Panc1 (cell line): ENCODE measurements at regions not wholly inside any gene's neighbourhood (a gene's known extent, or its start where the extent isn't known, plus 50 kb on each side); places are given as distances from the start of the nearest gene placed in this dataset.

Experiments used
- ATAC-seq: fragments of 200-7000 bp; cut with Tn5 transposase; 2 replicates; pipeline ENCODE4 v1.9.1; 2020; ENCODE audit warnings: mild to moderate bottlenecking, moderate library complexity
- BruUV-seq: library from RNA; stranded (reverse); fragments of 400-500 nt; replicated peaks from 2 replicates; lab custom pipeline; 2021; lab: Mats Ljungman, UMichigan
- CTCF ChIA-PET: fragments of 300-600 bp; sonication (Branson Sonifier 250); formaldehyde crosslinking; loops from one replicate; lab custom pipeline; 2022; ENCODE audit warnings: antibody characterized with exemption; lab: Charles Lee
- POLR2A ChIA-PET: fragments of 300-600 bp; sonication (Branson Sonifier 250); formaldehyde crosslinking; loops from one replicate; lab custom pipeline; 2022; ENCODE audit warnings: antibody characterized with exemption; lab: Charles Lee
- DNase-seq: peaks from one replicate; pipeline ENCODE4 v3.0.0-alpha.2; 2010; ENCODE audit warnings: low read depth, low spot score
- H3K27ac ChIP-seq: 2 replicates; pipeline ENCODE4 v1.5.1; 2011; ENCODE audit warnings: mild to moderate bottlenecking, low read length, inconsistent platforms
- H3K27me3 ChIP-seq: fragments of 200-500 bp; sonication (Bioruptor generic); 2 replicates; pipeline ENCODE4 v1.6.0; 2014; ENCODE audit warnings: low read length, inconsistent platforms; ENCODE audit not compliant: control insufficient read depth, insufficient read depth
- H3K36me3 ChIP-seq: fragments of 200-500 bp; sonication (Bioruptor generic); 2 replicates; pipeline ENCODE4 v1.5.1; 2014; ENCODE audit warnings: inconsistent platforms, mild to moderate bottlenecking, low read length, moderate library complexity; ENCODE audit not compliant: control insufficient read depth, insufficient read depth
- H3K4me1 ChIP-seq: 2 replicates; pipeline ENCODE4 v1.5.1; 2011; ENCODE audit warnings: inconsistent platforms, mild to moderate bottlenecking, low read length, moderate library complexity; ENCODE audit not compliant: control insufficient read depth, insufficient read depth
- H3K4me3 ChIP-seq, 2 experiments: 2 replicates each; pipeline ENCODE4 v1.5.1; 2011 to 2012; ENCODE audit warnings: low read depth in 2 of 2, low read length in 2 of 2, mild to moderate bottlenecking in 2 of 2, inconsistent platforms in 1 of 2, moderate library complexity in 1 of 2
- H3K9me3 ChIP-seq: fragments of 200-500 bp; sonication (Bioruptor generic); 2 replicates; pipeline ENCODE4 v1.5.1; 2014; ENCODE audit warnings: low read depth, mild to moderate bottlenecking, inconsistent platforms, low read length, moderate library complexity; ENCODE audit not compliant: control insufficient read depth, insufficient read depth
- POLR2AphosphoS5 ChIP-seq: IDR thresholded peaks from 2 replicates; pipeline ENCODE4 v1.6.1; 2012; ENCODE audit warnings: mild to moderate bottlenecking, low read depth, low read length, moderate library complexity
- SIN3A ChIP-seq: IDR thresholded peaks from 2 replicates; pipeline ENCODE4 v1.6.1; 2012; ENCODE audit warnings: low read depth, mild to moderate bottlenecking, low read length, moderate library complexity, borderline replicate concordance; ENCODE audit not compliant: insufficient read depth
- TCF7L2 ChIP-seq: IDR thresholded peaks from 2 replicates; pipeline ENCODE4 v1.6.1; 2011; ENCODE audit warnings: mild to moderate bottlenecking, low read depth, low read length, inconsistent platforms
- in situ Hi-C: cut with HindIII; loops from 2 replicates; pipeline ENCODE4 v1.10.0; 2016; ENCODE audit warnings: low sequenced_read_pairs, low pct_unique_long_range_greater_than_20kb
- intact Hi-C: fragments of 100-400 bp; cut with micrococcal nuclease; formaldehyde crosslinking; loops from one replicate; pipeline ENCODE4 v1.10.0; 2022; ENCODE audit not compliant: unreplicated experiment
- TF ChIP-seq, protein P1 (sequence below), 2 experiments: IDR thresholded peaks; 2 replicates each; pipeline ENCODE4 v1.6.1; 2011 to 2012; ENCODE audit warnings: low read depth in 2 of 2, control low read depth in 1 of 2, low read length in 1 of 2, mild to moderate bottlenecking in 1 of 2, moderate library complexity in 1 of 2; ENCODE audit not compliant: insufficient read depth in 1 of 2
- TF ChIP-seq, protein P2 (sequence below): fragments of 450-650 bp; IDR thresholded peaks from 2 replicates; pipeline ENCODE4 v1.5.1; 2017; ENCODE audit warnings: mild to moderate bottlenecking

DNA sequence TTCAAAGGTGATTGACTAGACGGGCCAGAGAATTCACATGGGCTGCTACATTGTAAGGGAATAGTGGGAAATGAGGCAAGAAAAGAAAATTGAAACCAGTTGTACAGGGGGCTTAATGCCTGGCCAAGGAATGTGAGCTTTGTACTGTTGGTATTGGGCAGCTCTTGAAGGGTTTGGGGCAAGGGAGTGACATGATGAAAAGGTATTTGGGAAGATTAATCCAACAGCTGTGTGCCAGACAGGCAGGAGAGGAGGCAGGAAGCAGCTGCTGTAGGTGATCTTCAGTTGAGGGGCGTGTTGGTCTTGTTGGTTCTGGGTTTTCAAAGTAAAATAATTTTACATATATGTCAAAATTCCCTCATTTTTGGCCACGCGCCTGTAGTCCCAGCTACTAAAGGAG lies 384.5 kb upstream of the TENM3 start:
- Histone ChIP-seq H3K27ac (no peak overlapping the region), H3K9me3 (no peaks in the 10 kb centered on the region), H3K4me1 (no peaks in the 10 kb centered on the region), H3K27me3 (no peaks in the 10 kb centered on the region), H3K36me3 (no peaks in the 10 kb centered on the region), H3K4me3 (no peak overlapping the region)
- intact Hi-C loops = no loop called here
- POLR2A ChIA-PET = no interaction called here
- CTCF ChIA-PET = no interaction called here
- DNase-seq = no peak
- no TSS peak for BruUV-seq
- in situ Hi-C loops = no loop called here
- no peak for ATAC-seq
- TF ChIP-seq SIN3A (no peak), TCF7L2 (no peak), POLR2AphosphoS5 (no peak)
- TF ChIP-seq, protein P1, sequence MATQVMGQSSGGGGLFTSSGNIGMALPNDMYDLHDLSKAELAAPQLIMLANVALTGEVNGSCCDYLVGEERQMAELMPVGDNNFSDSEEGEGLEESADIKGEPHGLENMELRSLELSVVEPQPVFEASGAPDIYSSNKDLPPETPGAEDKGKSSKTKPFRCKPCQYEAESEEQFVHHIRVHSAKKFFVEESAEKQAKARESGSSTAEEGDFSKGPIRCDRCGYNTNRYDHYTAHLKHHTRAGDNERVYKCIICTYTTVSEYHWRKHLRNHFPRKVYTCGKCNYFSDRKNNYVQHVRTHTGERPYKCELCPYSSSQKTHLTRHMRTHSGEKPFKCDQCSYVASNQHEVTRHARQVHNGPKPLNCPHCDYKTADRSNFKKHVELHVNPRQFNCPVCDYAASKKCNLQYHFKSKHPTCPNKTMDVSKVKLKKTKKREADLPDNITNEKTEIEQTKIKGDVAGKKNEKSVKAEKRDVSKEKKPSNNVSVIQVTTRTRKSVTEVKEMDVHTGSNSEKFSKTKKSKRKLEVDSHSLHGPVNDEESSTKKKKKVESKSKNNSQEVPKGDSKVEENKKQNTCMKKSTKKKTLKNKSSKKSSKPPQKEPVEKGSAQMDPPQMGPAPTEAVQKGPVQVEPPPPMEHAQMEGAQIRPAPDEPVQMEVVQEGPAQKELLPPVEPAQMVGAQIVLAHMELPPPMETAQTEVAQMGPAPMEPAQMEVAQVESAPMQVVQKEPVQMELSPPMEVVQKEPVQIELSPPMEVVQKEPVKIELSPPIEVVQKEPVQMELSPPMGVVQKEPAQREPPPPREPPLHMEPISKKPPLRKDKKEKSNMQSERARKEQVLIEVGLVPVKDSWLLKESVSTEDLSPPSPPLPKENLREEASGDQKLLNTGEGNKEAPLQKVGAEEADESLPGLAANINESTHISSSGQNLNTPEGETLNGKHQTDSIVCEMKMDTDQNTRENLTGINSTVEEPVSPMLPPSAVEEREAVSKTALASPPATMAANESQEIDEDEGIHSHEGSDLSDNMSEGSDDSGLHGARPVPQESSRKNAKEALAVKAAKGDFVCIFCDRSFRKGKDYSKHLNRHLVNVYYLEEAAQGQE (IDR thresholded peaks at IDR 0.05; ENCODE audit: insufficient read depth in 1 of 2, low read depth in 2 of 2, low read length in 1 of 2) = no peak
- TF ChIP-seq, protein P2, sequence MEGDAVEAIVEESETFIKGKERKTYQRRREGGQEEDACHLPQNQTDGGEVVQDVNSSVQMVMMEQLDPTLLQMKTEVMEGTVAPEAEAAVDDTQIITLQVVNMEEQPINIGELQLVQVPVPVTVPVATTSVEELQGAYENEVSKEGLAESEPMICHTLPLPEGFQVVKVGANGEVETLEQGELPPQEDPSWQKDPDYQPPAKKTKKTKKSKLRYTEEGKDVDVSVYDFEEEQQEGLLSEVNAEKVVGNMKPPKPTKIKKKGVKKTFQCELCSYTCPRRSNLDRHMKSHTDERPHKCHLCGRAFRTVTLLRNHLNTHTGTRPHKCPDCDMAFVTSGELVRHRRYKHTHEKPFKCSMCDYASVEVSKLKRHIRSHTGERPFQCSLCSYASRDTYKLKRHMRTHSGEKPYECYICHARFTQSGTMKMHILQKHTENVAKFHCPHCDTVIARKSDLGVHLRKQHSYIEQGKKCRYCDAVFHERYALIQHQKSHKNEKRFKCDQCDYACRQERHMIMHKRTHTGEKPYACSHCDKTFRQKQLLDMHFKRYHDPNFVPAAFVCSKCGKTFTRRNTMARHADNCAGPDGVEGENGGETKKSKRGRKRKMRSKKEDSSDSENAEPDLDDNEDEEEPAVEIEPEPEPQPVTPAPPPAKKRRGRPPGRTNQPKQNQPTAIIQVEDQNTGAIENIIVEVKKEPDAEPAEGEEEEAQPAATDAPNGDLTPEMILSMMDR = no peak

DNA sequence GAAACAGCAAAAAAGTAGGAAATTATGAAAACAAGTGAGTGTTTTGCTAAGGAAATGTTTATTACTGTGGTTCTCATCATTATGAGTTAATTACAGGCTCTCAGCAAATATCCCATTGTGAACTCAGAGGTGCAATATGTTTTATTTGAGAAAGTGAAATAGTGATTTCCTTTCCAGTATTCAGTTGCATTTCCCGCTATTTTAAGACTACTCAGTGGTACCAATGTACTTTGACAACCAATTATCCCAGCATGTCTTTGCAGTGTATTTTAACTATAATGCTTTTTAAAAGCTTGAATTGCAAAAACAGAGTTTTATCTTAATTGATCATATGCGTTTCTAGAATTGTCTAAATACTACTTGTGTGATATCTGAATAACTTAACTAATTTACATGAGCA lies 383.8 kb upstream of the TENM3 start:
- Histone ChIP-seq H3K27me3 (no peaks in the 10 kb centered on the region), H3K9me3 (no peaks in the 10 kb centered on the region), H3K4me1 (no peaks in the 10 kb centered on the region), H3K4me3 (no peak overlapping the region), H3K27ac (no peak overlapping the region), H3K36me3 (no peaks in the 10 kb centered on the region)
- CTCF ChIA-PET = no interaction called here
- ATAC-seq = no peak
- BruUV-seq = no TSS peak
- TF ChIP-seq SIN3A (no peak), POLR2AphosphoS5 (no peak), TCF7L2 (no peak)
- DNase-seq = no peak
- in situ Hi-C loops (no loop called here), intact Hi-C loops (no loop called here)
- POLR2A ChIA-PET = no interaction called here

DNA sequence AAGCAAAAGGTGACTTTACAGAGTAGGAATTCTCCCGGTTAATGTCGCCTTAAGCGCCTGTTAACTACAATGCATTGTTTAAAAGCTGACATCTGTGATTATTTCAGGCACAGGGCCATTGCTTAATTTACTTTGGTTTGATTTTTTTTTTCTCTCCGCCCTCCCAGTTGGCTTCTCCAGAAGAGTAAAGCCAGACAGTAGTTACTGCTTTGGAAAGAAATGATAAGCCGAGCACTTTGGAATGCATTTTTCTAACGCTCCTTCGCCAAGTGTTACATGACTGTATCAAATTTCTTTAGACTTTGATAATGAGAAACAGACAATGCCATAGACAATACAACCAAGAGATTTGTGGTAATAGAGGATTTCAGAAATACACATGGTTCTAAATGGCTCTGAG lies 383.0 kb upstream of the TENM3 start:
- no TSS peak for BruUV-seq
- no peak overlapping the region for H3K27ac ChIP-seq
- H3K9me3 ChIP-seq = no peaks in the 10 kb centered on the region
- no peak overlapping the region for H3K4me3 ChIP-seq
- in situ Hi-C loops (no loop called here), intact Hi-C loops (no loop called here)
- ChIA-PET POLR2A (no interaction called here), CTCF (no interaction called here)
- no peak for TF ChIP-seq POLR2AphosphoS5
- TF ChIP-seq, protein P2 = no peak
- TF ChIP-seq TCF7L2 = no peak
- TF ChIP-seq, protein P1 (IDR thresholded peaks at IDR 0.05; ENCODE audit: insufficient read depth in 1 of 2, low read depth in 2 of 2, low read length in 1 of 2) = no peak
- TF ChIP-seq SIN3A = no peak
- no peaks in the 10 kb centered on the region for H3K36me3 ChIP-seq
- H3K4me1 ChIP-seq = no peaks in the 10 kb centered on the region
- ATAC-seq (no peak), DNase-seq (no peak)
- H3K27me3 ChIP-seq = no peaks in the 10 kb centered on the region
